Central memory CD8-positive, alpha-beta T cell (primary cell): ENCODE measurements at regions not wholly inside any gene's neighbourhood (a gene's known extent, or its start where the extent isn't known, plus 50 kb on each side); places are given as distances from the start of the nearest gene placed in this dataset.

Source experiments
- ATAC-seq: fragments of 150-1000 bp; cut with Tn5 transposase; replicated peaks from 2 replicates; pipeline ENCODE4 v1.10.0; 2022; ENCODE audit warnings: mild to moderate bottlenecking, moderate FRiP score, moderate number of reproducible peaks; ENCODE audit not compliant: poor library complexity, severe bottlenecking; ENCODE audit errors: extremely low read depth
- DNase-seq, 2 donors: peaks; one replicate each; pipeline ENCODE4 v3.0.0; 2021; ENCODE audit warnings: low spot score in 2 of 2
- H3K27ac Mint-ChIP-seq: one replicate; pipeline ENCODE4 v1.8.0; 2022; ENCODE audit warnings: low read depth, mild to moderate bottlenecking, moderate library complexity, mixed read lengths
- H3K27me3 Mint-ChIP-seq: one replicate; pipeline ENCODE4 v1.8.0; 2022; ENCODE audit warnings: mixed read lengths
- H3K36me3 Mint-ChIP-seq: one replicate; pipeline ENCODE4 v1.8.0; 2022; ENCODE audit warnings: mild to moderate bottlenecking, moderate library complexity, mixed read lengths; ENCODE audit not compliant: insufficient read depth
- H3K4me1 Mint-ChIP-seq: one replicate; pipeline ENCODE4 v1.8.0; 2022; ENCODE audit warnings: mixed read lengths
- H3K4me3 Mint-ChIP-seq: one replicate; pipeline ENCODE4 v1.8.0; 2022; ENCODE audit warnings: mild to moderate bottlenecking, moderate library complexity, mixed read lengths
- H3K9me3 Mint-ChIP-seq: one replicate; pipeline ENCODE4 v1.8.0; 2022; ENCODE audit warnings: mixed read lengths

GRCh38 chr9:82923092-82923911 is 139.6 kb downstream of the RASEF start:
- H3K4me3 Mint-ChIP-seq = no peak overlapping the region
- H3K9me3 Mint-ChIP-seq = peaks cover 5% of the 10 kb centered on the region
- H3K27ac Mint-ChIP-seq = no peak overlapping the region
- H3K36me3 Mint-ChIP-seq = peaks cover 2% of the 10 kb centered on the region
- DNase-seq = no peak
- no peak for ATAC-seq
- H3K27me3 Mint-ChIP-seq = no peaks in the 10 kb centered on the region
- H3K4me1 Mint-ChIP-seq = no peaks in the 10 kb centered on the region

- Mint-ChIP-seq H3K36me3 (peaks cover under 1% of the 10 kb centered on the region), H3K4me1 (no peaks in the 10 kb centered on the region), H3K9me3 (peaks cover 5% of the 10 kb centered on the region), H3K27me3 (no peaks in the 10 kb centered on the region), H3K4me3 (no peak overlapping the region), H3K27ac (no peak overlapping the region)
- DNase-seq (no peak), ATAC-seq (no peak)
Measured at GRCh38 chr9:82923912-82924605, 138.9 kb downstream of the RASEF start.
